ENCODE measurements at regions not wholly inside any gene's neighbourhood (a gene's known extent, or its start where the extent isn't known, plus 50 kb on each side); places are given as distances from the start of the nearest gene placed in this dataset.

DNA sequence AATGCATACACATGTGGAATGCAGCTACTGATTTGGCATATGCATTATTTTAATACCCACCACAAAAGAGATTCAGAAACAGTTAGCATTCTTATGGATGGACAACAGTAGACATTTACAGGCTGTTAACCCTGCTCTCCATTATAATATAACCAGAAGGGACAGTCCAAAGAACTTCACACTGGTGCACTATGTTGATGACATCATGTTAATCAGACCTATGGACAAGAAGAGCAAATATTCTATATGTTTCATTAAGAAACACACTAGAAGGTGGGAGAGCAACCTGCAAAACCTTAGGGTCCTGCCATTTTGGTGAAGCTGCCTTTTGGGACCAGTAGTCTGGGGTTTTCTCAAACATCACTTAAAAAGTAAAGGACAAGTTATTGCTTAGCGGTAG is 701.3 kb downstream of the UQCRFS1 start:
- H3K4me3 Mint-ChIP-seq (ENCODE audit: unreplicated experiment): no peak overlapping the region
- TF ChIP-seq, protein P1, sequence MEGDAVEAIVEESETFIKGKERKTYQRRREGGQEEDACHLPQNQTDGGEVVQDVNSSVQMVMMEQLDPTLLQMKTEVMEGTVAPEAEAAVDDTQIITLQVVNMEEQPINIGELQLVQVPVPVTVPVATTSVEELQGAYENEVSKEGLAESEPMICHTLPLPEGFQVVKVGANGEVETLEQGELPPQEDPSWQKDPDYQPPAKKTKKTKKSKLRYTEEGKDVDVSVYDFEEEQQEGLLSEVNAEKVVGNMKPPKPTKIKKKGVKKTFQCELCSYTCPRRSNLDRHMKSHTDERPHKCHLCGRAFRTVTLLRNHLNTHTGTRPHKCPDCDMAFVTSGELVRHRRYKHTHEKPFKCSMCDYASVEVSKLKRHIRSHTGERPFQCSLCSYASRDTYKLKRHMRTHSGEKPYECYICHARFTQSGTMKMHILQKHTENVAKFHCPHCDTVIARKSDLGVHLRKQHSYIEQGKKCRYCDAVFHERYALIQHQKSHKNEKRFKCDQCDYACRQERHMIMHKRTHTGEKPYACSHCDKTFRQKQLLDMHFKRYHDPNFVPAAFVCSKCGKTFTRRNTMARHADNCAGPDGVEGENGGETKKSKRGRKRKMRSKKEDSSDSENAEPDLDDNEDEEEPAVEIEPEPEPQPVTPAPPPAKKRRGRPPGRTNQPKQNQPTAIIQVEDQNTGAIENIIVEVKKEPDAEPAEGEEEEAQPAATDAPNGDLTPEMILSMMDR (IDR thresholded peaks at IDR 0.05; ENCODE audit: unreplicated experiment): no peak
- DNase-seq (ENCODE audit: low spot score): no peak
- no peak overlapping the region for H3K27ac Mint-ChIP-seq (ENCODE audit: unreplicated experiment)
- H3K27me3 Mint-ChIP-seq (ENCODE audit: unreplicated experiment): peaks cover 1% of the 10 kb centered on the region
- H3K4me1 Mint-ChIP-seq (ENCODE audit: unreplicated experiment): no peaks in the 10 kb centered on the region
- no peaks in the 10 kb centered on the region for H3K9me3 Mint-ChIP-seq (ENCODE audit: unreplicated experiment)
- H3K36me3 Mint-ChIP-seq (ENCODE audit: low read depth, unreplicated experiment): no peaks in the 10 kb centered on the region

DNA sequence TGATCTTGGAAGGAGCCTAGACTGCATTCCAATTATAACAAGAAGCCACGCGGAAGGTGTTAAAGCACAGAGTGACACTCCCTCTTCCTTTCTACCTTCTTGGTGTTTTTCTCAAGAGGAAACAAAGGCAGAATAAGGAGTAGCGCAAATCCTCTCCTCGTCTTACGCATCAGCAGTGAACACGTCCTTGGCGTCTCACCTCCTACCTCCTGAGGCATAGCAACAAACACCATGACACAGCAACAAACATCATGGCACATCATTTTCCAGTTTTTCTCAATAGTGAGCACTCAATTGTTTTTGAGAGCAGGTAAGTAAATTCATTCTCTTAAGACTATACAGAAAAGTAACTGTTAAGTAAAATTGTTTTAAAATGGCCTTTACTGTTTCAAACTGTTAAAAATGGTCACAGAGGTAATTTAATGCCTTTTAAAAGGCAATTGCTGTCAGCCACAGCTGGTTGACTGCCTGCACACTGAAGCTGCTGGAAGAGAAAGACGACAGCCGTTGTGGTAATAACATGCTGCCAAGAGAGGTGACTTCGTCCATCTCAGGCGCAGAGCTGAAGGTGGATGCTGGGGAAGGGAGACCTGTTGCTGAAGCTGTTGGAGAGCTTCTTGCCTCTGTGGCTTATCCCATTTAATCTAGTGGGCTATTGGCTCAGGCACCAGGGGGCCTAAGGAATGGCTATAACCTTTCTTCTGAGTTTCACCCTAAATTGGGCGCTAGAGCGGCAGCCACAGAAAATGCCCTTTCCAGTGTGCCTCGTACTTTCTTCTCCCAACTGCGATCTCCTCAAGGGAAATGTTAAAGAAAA is 703.7 kb downstream of the UQCRFS1 start:
- Mint-ChIP-seq H3K27me3 (ENCODE audit: unreplicated experiment) (peaks cover 1% of the 10 kb centered on the region), H3K36me3 (ENCODE audit: low read depth, unreplicated experiment) (no peaks in the 10 kb centered on the region), H3K27ac (ENCODE audit: unreplicated experiment) (no peak overlapping the region), H3K9me3 (ENCODE audit: unreplicated experiment) (no peaks in the 10 kb centered on the region), H3K4me1 (ENCODE audit: unreplicated experiment) (no peaks in the 10 kb centered on the region), H3K4me3 (ENCODE audit: unreplicated experiment) (no peak overlapping the region)
- no peak for DNase-seq (ENCODE audit: low spot score)
- TF ChIP-seq, protein P1 (IDR thresholded peaks at IDR 0.05; ENCODE audit: unreplicated experiment): no peak

DNA sequence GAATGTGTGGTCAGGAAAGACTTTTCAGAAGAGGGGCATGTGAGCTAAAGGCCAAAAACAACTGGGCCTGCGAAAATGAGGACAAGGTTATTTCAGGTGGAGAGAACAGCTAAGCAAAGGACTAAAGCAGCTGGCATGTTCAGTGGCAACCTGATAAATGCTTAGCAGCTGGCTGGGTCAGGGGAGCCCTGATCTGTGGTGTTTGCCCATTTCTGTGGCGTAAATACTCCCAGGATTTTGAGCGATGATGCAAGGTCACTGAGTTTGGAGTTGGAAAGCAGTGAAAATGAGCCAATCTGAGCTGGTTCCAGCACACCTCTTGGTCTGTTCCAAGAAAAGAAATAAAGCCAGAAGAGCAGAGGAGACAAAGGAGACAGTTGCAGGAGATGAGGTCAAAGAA is 704.3 kb downstream of the UQCRFS1 start:
- Mint-ChIP-seq H3K4me1 (ENCODE audit: unreplicated experiment) (no peaks in the 10 kb centered on the region), H3K36me3 (ENCODE audit: low read depth, unreplicated experiment) (no peaks in the 10 kb centered on the region), H3K27me3 (ENCODE audit: unreplicated experiment) (peaks cover 1% of the 10 kb centered on the region), H3K9me3 (ENCODE audit: unreplicated experiment) (no peaks in the 10 kb centered on the region), H3K27ac (ENCODE audit: unreplicated experiment) (no peak overlapping the region), H3K4me3 (ENCODE audit: unreplicated experiment) (no peak overlapping the region)
- TF ChIP-seq, protein P1 (IDR thresholded peaks at IDR 0.05; ENCODE audit: unreplicated experiment): no peak
- no peak for DNase-seq (ENCODE audit: low spot score)

DNA sequence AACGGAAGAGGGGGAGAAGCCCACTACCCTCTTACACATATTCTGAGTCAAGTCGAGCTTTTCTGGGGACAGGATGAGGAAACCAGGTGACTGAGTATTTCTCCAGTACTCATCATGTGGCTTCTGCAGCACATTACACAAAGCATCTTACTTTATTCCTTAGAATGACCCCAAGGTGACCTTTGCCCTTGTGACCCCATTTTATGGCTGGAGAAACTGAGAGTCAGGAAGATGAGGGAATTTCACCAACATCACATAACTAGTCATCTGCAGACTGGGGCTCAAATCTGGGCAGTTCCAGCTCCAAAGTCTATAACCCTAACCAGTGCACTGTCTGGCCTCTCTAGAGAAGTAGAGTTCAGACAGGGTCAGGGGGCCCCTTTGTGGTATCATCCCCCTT is 707.0 kb downstream of the UQCRFS1 start:
- TF ChIP-seq, protein P1 (IDR thresholded peaks at IDR 0.05; ENCODE audit: unreplicated experiment): no peak
- no peak for DNase-seq (ENCODE audit: low spot score)
- no peaks in the 10 kb centered on the region for H3K9me3 Mint-ChIP-seq (ENCODE audit: unreplicated experiment)
- H3K4me3 Mint-ChIP-seq (ENCODE audit: unreplicated experiment): no peak overlapping the region
- no peaks in the 10 kb centered on the region for H3K4me1 Mint-ChIP-seq (ENCODE audit: unreplicated experiment)
- no peaks in the 10 kb centered on the region for H3K36me3 Mint-ChIP-seq (ENCODE audit: low read depth, unreplicated experiment)
- H3K27ac Mint-ChIP-seq (ENCODE audit: unreplicated experiment): no peak overlapping the region
- H3K27me3 Mint-ChIP-seq (ENCODE audit: unreplicated experiment): no peaks in the 10 kb centered on the region

DNA sequence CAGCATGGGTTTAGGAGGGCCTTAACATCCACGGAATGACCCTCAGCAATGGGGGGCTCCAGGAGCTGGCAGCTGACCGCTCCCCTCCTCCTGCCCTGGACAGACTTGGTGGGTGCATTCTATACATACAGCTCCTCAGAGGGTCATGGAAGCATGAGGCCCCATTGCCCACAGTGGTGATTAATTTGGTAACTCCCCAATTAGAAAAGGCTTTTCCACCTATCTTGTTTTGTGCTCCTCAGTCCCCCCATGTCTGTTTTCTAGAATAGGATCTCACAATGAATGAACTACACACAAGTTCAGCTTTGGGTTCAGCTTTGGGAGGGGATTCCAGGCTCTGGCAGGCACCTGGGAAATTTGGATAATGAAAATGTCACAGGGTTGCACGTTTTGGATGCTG is 707.8 kb downstream of the UQCRFS1 start:
- DNase-seq (ENCODE audit: low spot score): no peak
- H3K4me1 Mint-ChIP-seq (ENCODE audit: unreplicated experiment): no peaks in the 10 kb centered on the region
- no peaks in the 10 kb centered on the region for H3K36me3 Mint-ChIP-seq (ENCODE audit: low read depth, unreplicated experiment)
- no peak overlapping the region for H3K27ac Mint-ChIP-seq (ENCODE audit: unreplicated experiment)
- H3K4me3 Mint-ChIP-seq (ENCODE audit: unreplicated experiment): no peak overlapping the region
- H3K9me3 Mint-ChIP-seq (ENCODE audit: unreplicated experiment): no peaks in the 10 kb centered on the region
- no peaks in the 10 kb centered on the region for H3K27me3 Mint-ChIP-seq (ENCODE audit: unreplicated experiment)
- TF ChIP-seq, protein P1 (IDR thresholded peaks at IDR 0.05; ENCODE audit: unreplicated experiment): no peak
